K562 (cell line): ENCODE measurements at regions not wholly inside any gene's neighbourhood (a gene's known extent, or its start where the extent isn't known, plus 50 kb on each side); places are given as distances from the start of the nearest gene placed in this dataset.

Experiments
- ATAC-seq: fragments of 200-7000 bp; cut with Tn5 transposase; 3 replicates; pipeline ENCODE4 v1.9.1; 2020; ENCODE audit warnings: moderate library complexity
- BruUV-seq: library from RNA; stranded (reverse); fragments of 400-500 nt; replicated peaks from 2 replicates; lab custom pipeline; 2021; lab: Mats Ljungman, UMichigan
- CTCF ChIA-PET: fragments of 300-600 bp; formaldehyde crosslinking; extraction: SDS; loops from one replicate; lab custom pipeline; 2021; ENCODE audit warnings: low intra/inter-chr PET ratio; lab: Yijun Ruan, JAX
- POLR2A ChIA-PET: fragments of 300-600, 350-650 bp; sonication (Branson Sonifier 250); formaldehyde crosslinking; extraction: SDS; loops from one replicate; lab custom pipeline; 2021; ENCODE audit warnings: antibody characterized with exemption, inconsistent platforms; lab: Yijun Ruan, JAX
- DNase-seq, 4 experiments: peaks; one replicate each; pipeline versions ENCODE4 v3.0.0 to v3.0.0-alpha.2; 2011 to 2018; ENCODE audit warnings: low spot score in 3 of 4, mixed read lengths in 3 of 4; ENCODE audit errors: extremely low read depth in 1 of 4
- FAIRE-seq: peaks from 2 replicates; lab custom pipeline; 2011; peaks lifted over from hg19 to GRCh38; lab: Jason Lieb, UNC
- H2AFZ ChIP-seq: 2 replicates; pipeline ENCODE4 v1.6.0; 2011; ENCODE audit warnings: low read depth, low read length, control low read depth, inconsistent platforms
- H3K27ac ChIP-seq: fragments of 200-600 bp; 3 replicates; pipeline ENCODE4 v1.8.0; 2011; ENCODE audit warnings: low read depth, mild to moderate bottlenecking, control low read depth, inconsistent platforms, low read length, moderate library complexity, mixed read lengths; ENCODE audit errors: extremely low read depth
- H3K27me3 ChIP-seq, 2 experiments: fragments of 300-600 bp in 1 of 2; 2 replicates in 1 of 2; 3 replicates in 1 of 2; pipeline versions ENCODE4 v1.6.0 to v1.8.0; 2011; ENCODE audit warnings: inconsistent platforms in 2 of 2, low read length in 2 of 2, mild to moderate bottlenecking in 1 of 2, mixed read lengths in 1 of 2, moderate library complexity in 1 of 2; ENCODE audit not compliant: control insufficient read depth in 2 of 2, insufficient read depth in 2 of 2
- H3K36me3 ChIP-seq: fragments of 300-600 bp; 3 replicates; pipeline ENCODE4 v1.8.0; 2011; ENCODE audit warnings: mild to moderate bottlenecking, low read length, inconsistent platforms; ENCODE audit not compliant: control insufficient read depth, insufficient read depth
- H3K4me1 ChIP-seq, 2 experiments: fragments of 200-600 bp in 1 of 2; replicated peaks in 1 of 2; 2 replicates in 1 of 2; 3 replicates in 1 of 2; pipeline versions ENCODE4 v1.5.1 to v1.8.0; 2011; ENCODE audit warnings: inconsistent platforms in 2 of 2, low read length in 2 of 2, mild to moderate bottlenecking in 1 of 2, mixed read lengths in 1 of 2, moderate library complexity in 1 of 2; ENCODE audit not compliant: control insufficient read depth in 2 of 2, insufficient read depth in 2 of 2
- H3K4me2 ChIP-seq: 2 replicates; pipeline ENCODE4 v1.6.1; 2011; ENCODE audit warnings: low read length, control low read depth, inconsistent platforms, mixed read lengths; ENCODE audit not compliant: insufficient read depth
- H3K4me3 ChIP-seq: fragments of 200-600 bp; sonication (generic), shearing (Covaris generic); 2 replicates; pipeline ENCODE4 v1.5.1; 2016; ENCODE audit warnings: control low read depth, inconsistent platforms
- H3K79me2 ChIP-seq: fragments of 200-600 bp; 3 replicates; pipeline ENCODE4 v1.8.0; 2011; ENCODE audit warnings: low read length, inconsistent platforms; ENCODE audit not compliant: control insufficient read depth, insufficient read depth
- H3K9ac ChIP-seq, 2 experiments: 2 replicates each; pipeline versions ENCODE4 v1.6.0 to v1.6.1; 2011; ENCODE audit warnings: low read depth in 2 of 2, low read length in 2 of 2, control low read depth in 1 of 2, inconsistent platforms in 1 of 2, mild to moderate bottlenecking in 1 of 2, mixed read lengths in 1 of 2; ENCODE audit not compliant: insufficient read depth in 1 of 2
- H3K9me1 ChIP-seq: one replicate; pipeline ENCODE4 v1.6.0; 2011; ENCODE audit warnings: inconsistent platforms, mild to moderate bottlenecking, low read length, moderate library complexity; ENCODE audit not compliant: control insufficient read depth, insufficient read depth
- H3K9me3 ChIP-seq: replicated peaks from 2 replicates; pipeline ENCODE4 v1.5.1; 2011; ENCODE audit warnings: low read depth, low read length, inconsistent platforms; ENCODE audit not compliant: control insufficient read depth, insufficient read depth
- H4K20me1 ChIP-seq: replicated peaks from 2 replicates; pipeline ENCODE4 v1.6.1; 2011; ENCODE audit warnings: low read length, inconsistent platforms, mixed read lengths; ENCODE audit not compliant: control insufficient read depth, insufficient read depth
- HMGN3 ChIP-seq: IDR thresholded peaks from 2 replicates; pipeline ENCODE4 v1.6.1; 2011; ENCODE audit warnings: borderline replicate concordance, low read depth, mild to moderate bottlenecking, mixed read lengths, low read length; ENCODE audit not compliant: insufficient read length; ENCODE audit errors: extremely low read depth
- SOX6 ChIP-seq: fragments of 450-650 bp; IDR thresholded peaks from 2 replicates; pipeline ENCODE4 v1.6.1; 2014; ENCODE audit warnings: mild to moderate bottlenecking
- SP2 ChIP-seq: IDR thresholded peaks from 2 replicates; pipeline ENCODE4 v1.6.1; 2011; ENCODE audit warnings: mild to moderate bottlenecking, low read depth, low read length, moderate library complexity; ENCODE audit not compliant: poor library complexity, severe bottlenecking; ENCODE audit errors: extremely low read depth
- SRSF7 ChIP-seq: fragments of 200-400 bp; formaldehyde crosslinking; optimal IDR thresholded peaks from 2 replicates; pipeline ENCODE3; 2017; ENCODE audit warnings: mild to moderate bottlenecking, low read depth, low read length
- ZBTB2 ChIP-seq: fragments of 450-650 bp; IDR thresholded peaks from 2 replicates; pipeline ENCODE4 v1.6.1; 2016; ENCODE audit warnings: antibody characterized with exemption
- ZBTB33 ChIP-seq: sonication (generic); formaldehyde crosslinking; IDR thresholded peaks from 2 replicates; pipeline ENCODE4 v1.8.1; 2023; ENCODE audit warnings: mild to moderate bottlenecking, missing genetic modification reagents
- whole genome bisulfite sequencing: fragments of 100-300 bp; shearing (Covaris generic); methylation state at CpG from one replicate; pipeline ENCODE4 v1.1.6; 2016; ENCODE audit warnings: low coverage, mixed read lengths; ENCODE audit not compliant: insufficient coverage; ENCODE audit errors: missing lambda C conversion rate; 5-methylcytosine and 5-hydroxymethylcytosine counted together
- in situ Hi-C: fragments of 300-500 bp; cut with MboI; formaldehyde crosslinking; loops from 4 replicates; pipeline ENCODE4 v1.15.0; 2018; ENCODE audit warnings: inconsistent platforms, mixed read lengths
- intact Hi-C: fragments of 100-400 bp; cut with micrococcal nuclease; formaldehyde crosslinking; loops from 2 replicates; pipeline ENCODE4 v1.14.2; 2022

- no peak for TF ChIP-seq ZBTB33 (CRISPR knock-in tag)
These were observed 303.6 kb upstream of the TFPI start (continued) for GRCh38 chr2:187857826-187858225.

- ChIA-PET CTCF (no interaction called here), POLR2A (no interaction called here)
- H3K9me1 ChIP-seq: no peaks in the 10 kb centered on the region
- H3K27ac ChIP-seq: no peak overlapping the region
- H3K4me3 ChIP-seq: no peak overlapping the region
- TF ChIP-seq SP2 (no peak), HMGN3 (no peak), SRSF7 (no peak), SOX6 (no peak), ZBTB2 (no peak)
- H3K9ac ChIP-seq: no peak overlapping the region
- no peaks in the 10 kb centered on the region for H3K36me3 ChIP-seq
- in situ Hi-C loops (no loop called here), intact Hi-C loops (no loop called here)
- no peaks in the 10 kb centered on the region for H4K20me1 ChIP-seq
- H3K4me2 ChIP-seq: no peak overlapping the region
- no peak for FAIRE-seq
- H3K9me3 ChIP-seq: no peaks in the 10 kb centered on the region
- no peak for ATAC-seq
- H3K27me3 ChIP-seq: no peaks in the 10 kb centered on the region; a peak in 1 of 5 replicates
- H3K79me2 ChIP-seq: no peaks in the 10 kb centered on the region
- H2AFZ ChIP-seq: no peak overlapping the region
- H3K4me1 ChIP-seq: no peaks in the 10 kb centered on the region
- no peak for DNase-seq
- 0% methylated on average over 3 of the region's 3 CpGs for WGBS
- no TSS peak for BruUV-seq
These were observed 308.5 kb upstream of the TFPI start for GRCh38 chr2:187862715-187863114.
